Liver (tissue), 3 donors: ENCODE measurements at regions not wholly inside any gene's neighbourhood (a gene's known extent, or its start where the extent isn't known, plus 50 kb on each side); places are given as distances from the start of the nearest gene placed in this dataset.

ENCODE experiments used
- GABPA ChIP-seq, 2 donors: IDR thresholded peaks in 1 of 2; conservative IDR thresholded peaks in 1 of 2; 2 replicates each; pipeline ENCODE4 v1.6.1; 2016; ENCODE audit warnings: antibody characterized with exemption in 2 of 2, mild to moderate bottlenecking in 1 of 2, moderate library complexity in 1 of 2
- REST ChIP-seq: IDR thresholded peaks from 2 replicates; pipeline ENCODE4 v1.6.1; 2016; ENCODE audit warnings: antibody characterized with exemption, mild to moderate bottlenecking
- TAF1 ChIP-seq: conservative IDR thresholded peaks from 2 replicates; pipeline ENCODE4 v1.6.1; 2016; ENCODE audit warnings: antibody characterized with exemption, mild to moderate bottlenecking
- TF ChIP-seq, protein P1 (sequence below): fragments of 150-350 bp; IDR thresholded peaks from 2 replicates; pipeline ENCODE4 v1.5.1; 2017; ENCODE audit warnings: improper control_type of control experiment, low read depth, low read length; ENCODE audit not compliant: missing input control
- donor health status: healthy.
- donor health status: healthy.

- TF ChIP-seq GABPA (IDR thresholded peaks at IDR 0.05 in 1 of 2, conservative IDR thresholded peaks at IDR 0.05 in 1 of 2) (no peak), REST (no peak), TAF1 (no peak)
- TF ChIP-seq, protein P1, sequence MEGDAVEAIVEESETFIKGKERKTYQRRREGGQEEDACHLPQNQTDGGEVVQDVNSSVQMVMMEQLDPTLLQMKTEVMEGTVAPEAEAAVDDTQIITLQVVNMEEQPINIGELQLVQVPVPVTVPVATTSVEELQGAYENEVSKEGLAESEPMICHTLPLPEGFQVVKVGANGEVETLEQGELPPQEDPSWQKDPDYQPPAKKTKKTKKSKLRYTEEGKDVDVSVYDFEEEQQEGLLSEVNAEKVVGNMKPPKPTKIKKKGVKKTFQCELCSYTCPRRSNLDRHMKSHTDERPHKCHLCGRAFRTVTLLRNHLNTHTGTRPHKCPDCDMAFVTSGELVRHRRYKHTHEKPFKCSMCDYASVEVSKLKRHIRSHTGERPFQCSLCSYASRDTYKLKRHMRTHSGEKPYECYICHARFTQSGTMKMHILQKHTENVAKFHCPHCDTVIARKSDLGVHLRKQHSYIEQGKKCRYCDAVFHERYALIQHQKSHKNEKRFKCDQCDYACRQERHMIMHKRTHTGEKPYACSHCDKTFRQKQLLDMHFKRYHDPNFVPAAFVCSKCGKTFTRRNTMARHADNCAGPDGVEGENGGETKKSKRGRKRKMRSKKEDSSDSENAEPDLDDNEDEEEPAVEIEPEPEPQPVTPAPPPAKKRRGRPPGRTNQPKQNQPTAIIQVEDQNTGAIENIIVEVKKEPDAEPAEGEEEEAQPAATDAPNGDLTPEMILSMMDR = no peak
Measured at GRCh38 chr11:28961726-28962125, 853.5 kb downstream of the METTL15 start.
